GM19463 (cell line): ENCODE measurements at regions not wholly inside any gene's neighbourhood (a gene's known extent, or its start where the extent isn't known, plus 50 kb on each side); places are given as distances from the start of the nearest gene placed in this dataset.

ENCODE experiments used
- ATAC-seq: cut with Tn5 transposase; IDR thresholded peaks from one replicate; pipeline ENCODE4 v1.9.1; 2021; ENCODE audit warnings: mild to moderate bottlenecking, moderate library complexity; ENCODE audit not compliant: unreplicated experiment

- no peak for ATAC-seq
Measured at GRCh38 chr16:80309178-80309577, 231.6 kb upstream of the DYNLRB2 start.

- no peak for ATAC-seq
Measured at GRCh38 chr16:80305410-80305809, 235.4 kb upstream of the DYNLRB2 start.

DNA sequence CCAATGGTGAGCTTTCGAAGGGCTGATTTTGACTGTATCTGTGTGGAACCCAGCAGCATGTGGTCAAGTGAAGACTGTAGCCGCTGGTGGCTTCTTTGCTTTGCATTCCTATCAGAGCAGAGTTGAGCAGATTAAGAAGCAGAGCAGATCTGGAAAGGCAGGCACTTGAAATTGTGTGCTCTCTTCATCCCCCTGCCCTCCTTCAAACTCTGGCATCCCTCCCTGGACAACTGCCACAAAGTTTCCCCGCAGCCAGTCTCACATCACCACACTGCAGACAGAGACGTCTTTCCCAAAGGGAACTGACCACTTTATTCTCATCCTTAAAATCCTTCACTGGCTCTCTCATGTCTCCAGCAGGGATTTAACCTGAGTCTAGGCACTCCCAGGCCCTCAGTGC is 237.1 kb upstream of the DYNLRB2 start:
- no peak for ATAC-seq

- no peak for ATAC-seq
Measured at GRCh38 chr16:80300876-80301275, 239.9 kb upstream of the DYNLRB2 start.

DNA sequence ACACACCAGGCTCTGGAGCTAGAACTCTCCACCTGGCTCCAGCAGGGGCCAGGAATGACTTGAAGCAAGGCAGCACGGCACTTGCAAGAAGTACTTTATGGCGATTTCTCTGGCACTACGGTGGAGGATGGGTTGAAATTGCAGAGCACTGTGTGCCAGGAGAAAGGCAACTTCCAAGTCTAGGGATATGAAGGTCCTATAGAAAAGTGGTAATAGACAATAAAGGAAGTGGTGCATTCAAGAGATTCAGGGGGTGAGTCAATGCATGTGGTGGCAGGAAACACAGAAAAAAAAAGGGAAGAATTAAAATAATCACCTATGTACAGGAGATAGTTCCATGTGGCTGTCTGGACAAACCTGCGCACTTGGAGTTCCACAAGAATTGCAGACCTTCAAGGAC is 240.3 kb upstream of the DYNLRB2 start:
- no peak for ATAC-seq

GRCh38 chr16:80299416-80299815 is 241.4 kb upstream of the DYNLRB2 start:
- no peak for ATAC-seq

DNA sequence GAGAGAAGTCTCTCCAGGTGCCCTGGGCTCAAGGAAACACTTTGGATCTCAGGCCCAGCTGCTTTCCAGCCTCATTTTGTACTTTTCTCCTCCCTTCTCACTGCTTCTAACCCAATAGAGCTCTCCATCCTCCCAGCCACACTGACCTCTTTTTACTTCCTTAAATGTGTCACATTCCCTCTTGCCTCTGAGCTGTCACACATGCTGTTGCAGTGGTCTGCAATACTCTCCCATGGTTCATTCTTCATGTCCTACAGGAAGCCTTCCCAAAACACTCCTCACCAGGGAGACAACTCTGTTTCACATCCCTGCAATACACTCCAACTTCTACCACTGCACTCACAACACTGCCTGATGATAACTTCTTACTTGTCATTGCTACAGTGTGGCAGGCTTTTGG is 242.1 kb upstream of the DYNLRB2 start:
- ATAC-seq: no peak

DNA sequence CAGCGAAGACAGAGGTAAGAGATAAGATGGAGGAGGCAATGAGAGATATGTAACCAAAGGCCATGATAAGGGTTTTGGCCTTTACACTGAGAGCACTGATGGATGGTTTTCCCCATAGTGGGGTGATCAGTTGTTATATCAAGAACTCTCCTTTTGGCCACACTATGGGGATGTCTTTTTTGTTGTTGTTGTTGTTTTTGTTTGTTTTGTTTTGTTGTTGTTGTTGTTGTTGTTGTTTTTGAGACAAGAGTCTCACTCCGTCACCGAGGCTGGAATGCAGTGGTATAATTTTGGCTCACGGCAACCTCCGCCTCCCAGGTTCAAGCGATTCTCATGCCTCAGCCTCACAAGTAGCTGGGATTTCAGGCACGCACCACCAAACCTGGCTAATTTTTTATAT is 244.8 kb upstream of the DYNLRB2 start:
- no peak for ATAC-seq

DNA sequence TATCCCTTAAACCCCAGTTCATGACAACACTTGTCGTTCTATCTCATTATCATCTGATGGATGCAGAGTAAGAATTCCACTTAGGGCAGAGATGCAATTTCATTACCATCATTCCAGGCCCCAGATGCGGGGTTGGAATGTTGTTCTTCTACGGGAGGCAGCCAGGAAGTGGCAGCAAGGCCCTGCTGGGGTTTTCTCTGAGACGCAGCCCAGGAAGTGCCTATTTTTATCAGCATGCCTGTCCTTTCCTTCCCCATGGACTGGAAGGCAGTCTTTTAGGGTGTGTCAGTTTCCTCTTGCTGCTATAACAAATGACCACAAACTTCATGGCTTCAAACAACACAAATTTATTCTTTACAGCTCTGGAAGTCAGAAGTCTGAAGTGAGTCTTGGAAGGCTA is 246.6 kb upstream of the DYNLRB2 start:
- no peak for ATAC-seq

DNA sequence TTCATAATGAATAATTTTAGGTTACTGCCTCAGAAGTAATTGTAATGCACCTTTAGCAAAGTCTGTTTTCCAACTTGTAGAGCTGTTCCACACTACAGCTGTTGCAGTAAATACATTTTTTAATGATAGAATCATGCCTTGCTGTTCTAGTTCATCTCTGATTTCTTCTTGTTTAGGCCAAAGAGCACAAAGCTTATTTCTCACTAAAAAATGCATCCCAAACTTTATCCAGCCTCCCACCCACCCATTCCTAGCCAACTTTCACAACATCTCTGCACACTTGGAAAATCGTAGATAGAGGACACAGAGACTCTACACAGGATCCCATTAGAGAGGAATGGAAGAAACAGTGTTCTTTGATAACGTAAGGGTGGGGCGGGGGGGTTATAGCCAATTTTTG is 252.2 kb upstream of the DYNLRB2 start:
- no peak for ATAC-seq

DNA sequence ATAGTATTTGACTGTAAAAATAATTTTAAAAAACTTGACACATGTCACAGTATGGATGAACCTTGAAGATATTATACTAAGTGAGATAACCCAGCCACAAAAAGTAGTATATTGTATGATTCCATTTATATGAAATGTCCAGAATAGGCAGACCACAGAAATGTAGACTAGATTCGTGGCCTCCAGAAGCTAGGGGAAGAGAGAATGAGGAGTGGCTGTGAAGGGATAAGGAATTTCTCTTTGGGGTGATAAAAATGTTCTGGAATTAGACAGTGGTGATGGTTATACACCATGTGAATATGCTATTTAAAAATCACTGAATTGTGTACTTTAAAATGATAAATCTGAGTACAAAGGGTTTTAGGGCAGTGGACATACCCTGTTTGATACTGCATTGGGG is 253.1 kb upstream of the DYNLRB2 start:
- ATAC-seq: no peak

- ATAC-seq: no peak
Measured at GRCh38 chr16:80285104-80285503, 255.7 kb upstream of the DYNLRB2 start.

DNA sequence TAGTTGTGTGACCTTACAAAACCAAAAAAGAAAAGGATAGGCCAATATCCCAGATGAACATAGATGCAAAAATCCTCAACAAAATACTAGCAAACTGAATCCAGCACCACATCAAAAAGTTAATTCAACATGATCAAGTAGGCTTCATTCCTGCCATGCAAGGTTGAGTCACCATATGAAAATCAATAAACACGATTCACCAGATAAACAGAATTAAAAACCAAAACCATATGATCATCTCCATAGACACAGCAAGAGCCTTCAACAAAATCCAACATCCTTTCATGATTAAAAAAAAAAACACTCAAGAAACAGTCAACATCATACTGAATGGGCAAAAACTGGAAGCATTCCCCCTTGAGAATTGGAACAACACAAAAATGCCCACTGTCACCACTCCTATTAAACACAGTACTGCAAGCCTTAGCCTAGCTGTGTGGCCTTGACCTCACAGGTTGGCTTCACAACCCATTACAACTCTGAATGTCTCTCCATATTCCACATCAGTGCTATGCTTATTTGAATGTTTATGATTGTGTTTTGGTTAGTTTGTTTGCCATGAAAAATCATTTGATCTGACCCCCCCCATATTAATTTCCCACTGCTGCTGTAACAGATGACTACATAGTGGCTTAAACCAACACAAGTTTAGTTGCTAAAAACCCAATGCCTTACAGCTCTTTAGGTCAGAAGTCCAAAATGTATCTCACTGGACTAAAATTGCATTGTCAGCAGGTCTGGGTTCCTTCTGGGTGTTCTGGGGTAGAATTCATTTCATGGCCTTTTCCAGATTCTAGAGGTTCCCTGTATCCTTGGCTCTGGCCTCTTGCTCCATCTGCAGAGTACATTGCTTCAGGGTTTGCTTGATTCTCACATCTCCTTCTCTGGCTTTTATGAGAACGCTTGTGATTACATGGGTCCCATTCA is 257.1 kb upstream of the DYNLRB2 start:
- ATAC-seq: no peak

- ATAC-seq: no peak
Measured at GRCh38 chr16:80280557-80280956, 260.2 kb upstream of the DYNLRB2 start.

DNA sequence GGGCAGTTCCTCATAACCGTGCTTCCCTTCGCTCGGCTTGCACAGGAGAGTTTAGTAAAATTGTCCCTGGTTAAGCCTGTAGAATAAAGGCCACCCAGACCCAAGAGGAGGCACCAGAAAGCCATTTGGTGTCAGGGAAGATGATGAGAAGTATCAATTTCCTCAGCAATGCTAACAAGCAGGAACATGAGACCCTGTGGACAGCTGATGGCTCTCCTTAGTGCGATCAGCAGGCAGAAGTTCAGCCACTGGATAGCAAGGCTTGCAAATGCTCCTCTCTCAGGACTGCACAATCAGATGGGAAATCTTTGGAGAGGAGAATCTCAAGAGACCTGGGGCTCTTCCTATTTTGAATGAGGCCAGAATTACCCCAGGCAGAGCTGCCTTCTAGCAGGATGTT is 261.1 kb upstream of the DYNLRB2 start:
- ATAC-seq: no peak

DNA sequence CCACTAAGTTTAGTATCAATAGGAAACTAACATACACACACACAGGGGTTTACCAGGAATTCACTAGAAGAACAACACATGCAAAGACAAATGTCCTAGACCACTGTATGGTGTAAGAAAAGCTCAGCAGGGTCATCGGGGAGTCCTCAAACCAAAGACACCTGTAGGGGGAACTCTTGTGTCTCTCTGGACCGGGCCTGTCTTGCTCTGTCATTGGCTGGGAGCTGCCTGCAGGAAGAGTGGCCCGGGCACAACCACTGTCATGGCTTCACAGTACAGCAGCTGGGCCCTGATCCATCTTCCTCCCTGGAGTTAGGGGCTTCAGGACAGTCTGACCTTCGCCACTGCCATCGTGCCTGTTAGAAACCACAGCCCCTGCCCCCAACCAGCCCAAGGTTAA is 263.6 kb upstream of the DYNLRB2 start:
- no peak for ATAC-seq

GRCh38 chr16:80274576-80275191 is 266.1 kb upstream of the DYNLRB2 start:
- no peak for ATAC-seq

DNA sequence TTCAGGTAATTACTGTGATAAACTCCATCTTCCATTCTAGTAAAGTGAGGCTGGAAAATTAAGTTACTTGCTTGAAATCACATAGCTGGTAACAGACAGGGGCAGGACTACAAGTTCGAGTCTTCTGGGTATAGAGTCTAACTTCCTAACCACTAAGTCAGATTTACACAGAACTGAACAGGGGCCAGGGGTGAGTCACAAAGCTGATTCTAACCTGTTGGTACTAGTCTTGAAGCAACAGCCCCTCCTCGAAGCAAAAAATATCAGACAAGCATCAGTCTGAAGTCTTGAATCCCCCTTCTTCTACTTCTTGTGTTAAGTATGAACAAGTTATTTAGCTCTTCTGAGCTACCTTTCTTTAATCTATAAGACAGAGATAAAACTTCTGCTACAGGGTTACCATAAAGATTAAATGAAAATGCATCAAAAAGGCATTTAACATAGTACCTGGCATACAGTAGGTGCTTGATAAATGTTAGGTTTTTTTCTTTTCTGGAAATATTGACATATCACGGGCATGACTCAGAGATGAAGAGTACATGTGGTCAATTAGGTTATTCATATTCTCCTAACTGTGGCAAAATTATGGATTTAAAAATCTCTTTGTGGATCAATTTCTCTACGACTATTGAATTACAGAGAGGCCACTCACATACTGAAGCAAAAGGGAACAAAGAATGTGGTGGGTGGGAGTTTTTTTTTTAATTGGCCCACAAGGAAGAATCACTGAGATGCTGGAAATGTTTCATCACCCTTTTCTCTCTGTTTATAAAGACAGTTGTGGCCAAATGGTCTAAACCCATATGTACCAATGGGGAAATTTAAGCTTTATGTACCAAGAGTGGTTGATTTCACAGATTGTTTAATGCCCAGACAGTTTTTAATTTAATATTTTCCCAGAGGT is 266.9 kb upstream of the DYNLRB2 start:
- no peak for ATAC-seq

DNA sequence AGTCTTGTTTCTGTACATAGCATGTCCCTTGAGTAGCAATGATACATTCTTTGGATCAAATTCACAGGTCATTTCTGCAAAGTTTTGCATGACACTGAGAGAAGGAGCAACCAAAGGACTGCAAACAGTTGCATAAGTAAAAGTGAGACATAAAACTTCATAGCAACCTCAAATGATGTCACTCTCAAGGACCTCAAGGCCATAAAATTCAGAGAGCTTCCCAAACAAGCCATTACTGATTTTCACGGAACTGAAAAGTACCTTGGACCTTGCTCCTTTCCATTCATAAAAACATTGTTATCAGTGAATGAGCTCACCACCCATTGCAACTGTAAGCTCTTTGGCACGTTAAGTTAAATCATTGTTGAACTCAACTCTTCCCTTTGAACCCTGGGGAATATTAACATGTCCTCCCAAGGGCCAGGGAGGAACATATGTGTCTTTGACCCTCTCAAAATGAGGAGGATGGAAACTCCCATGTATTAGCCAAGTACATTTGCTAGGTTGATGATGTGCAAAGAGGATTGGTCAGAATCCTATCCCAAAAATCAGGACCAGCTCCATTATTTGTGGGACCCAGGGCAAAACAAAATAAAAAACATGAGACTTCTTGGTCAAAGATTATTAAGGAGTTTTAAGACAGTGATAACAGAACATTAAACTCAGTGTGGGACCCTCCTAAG is 275.0 kb upstream of the DYNLRB2 start:
- ATAC-seq: no peak

DNA sequence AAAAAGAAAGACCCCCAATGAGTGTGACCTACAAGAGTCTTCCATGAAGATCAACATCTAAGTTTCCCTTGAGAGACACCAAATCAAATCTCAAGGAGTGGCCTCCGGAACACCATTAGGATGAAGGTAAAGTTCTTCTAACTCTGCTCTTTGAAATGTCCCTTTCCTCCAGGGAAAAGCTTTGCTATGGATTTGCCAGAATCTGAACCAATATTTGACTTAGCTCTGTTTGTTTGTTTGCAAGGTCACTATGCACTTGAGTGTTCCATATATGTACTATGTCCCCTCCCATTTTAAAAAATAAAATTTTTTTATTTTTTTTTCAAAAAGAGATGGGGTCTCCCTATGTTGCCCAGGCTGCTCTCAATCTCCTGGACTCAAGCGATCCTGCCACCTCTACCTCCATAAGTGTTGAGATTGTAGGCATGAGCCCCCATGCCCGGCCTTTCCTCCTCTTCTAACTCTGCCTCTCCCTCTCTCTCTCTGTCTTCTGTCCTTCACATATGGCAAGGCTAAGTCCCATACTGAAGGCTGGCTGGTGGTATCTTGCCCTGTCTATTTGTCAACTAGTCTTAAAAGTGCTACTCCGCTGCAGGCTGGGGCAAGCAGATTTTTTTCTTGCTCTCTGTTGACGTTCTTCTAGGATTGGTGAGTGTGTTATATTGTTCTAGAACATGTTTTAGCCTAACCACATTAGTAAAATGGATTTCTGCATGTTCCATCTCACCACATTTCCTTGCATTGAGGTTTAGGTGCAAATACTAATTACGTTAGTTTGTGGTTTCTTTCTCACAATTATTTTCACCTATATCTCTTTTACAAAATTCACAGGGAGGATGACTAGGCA is 276.7 kb upstream of the DYNLRB2 start:
- ATAC-seq: no peak
